ENCODE measurements at regions not wholly inside any gene's neighbourhood (a gene's known extent, or its start where the extent isn't known, plus 50 kb on each side); places are given as distances from the start of the nearest gene placed in this dataset.

DNA sequence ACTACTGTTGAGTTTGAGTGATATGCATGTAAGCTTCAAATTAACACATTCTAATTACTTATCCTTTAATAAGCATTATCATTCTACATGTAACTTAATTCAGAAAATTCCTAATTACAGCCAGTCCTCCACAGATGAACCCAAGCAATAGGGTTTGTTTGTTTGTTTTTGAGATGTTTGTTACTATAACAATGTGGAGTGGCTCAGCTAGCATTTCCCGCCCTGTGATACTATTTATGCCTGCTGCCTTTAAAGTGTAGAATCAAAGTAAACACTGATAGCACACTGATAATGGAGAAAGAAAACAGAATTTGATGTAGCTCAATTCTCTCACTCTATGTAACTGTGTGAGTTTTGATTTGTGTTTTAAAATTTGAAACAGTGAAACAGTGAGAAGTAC is 105.1 kb upstream of the IGF1R start:
- TF ChIP-seq, protein P1, sequence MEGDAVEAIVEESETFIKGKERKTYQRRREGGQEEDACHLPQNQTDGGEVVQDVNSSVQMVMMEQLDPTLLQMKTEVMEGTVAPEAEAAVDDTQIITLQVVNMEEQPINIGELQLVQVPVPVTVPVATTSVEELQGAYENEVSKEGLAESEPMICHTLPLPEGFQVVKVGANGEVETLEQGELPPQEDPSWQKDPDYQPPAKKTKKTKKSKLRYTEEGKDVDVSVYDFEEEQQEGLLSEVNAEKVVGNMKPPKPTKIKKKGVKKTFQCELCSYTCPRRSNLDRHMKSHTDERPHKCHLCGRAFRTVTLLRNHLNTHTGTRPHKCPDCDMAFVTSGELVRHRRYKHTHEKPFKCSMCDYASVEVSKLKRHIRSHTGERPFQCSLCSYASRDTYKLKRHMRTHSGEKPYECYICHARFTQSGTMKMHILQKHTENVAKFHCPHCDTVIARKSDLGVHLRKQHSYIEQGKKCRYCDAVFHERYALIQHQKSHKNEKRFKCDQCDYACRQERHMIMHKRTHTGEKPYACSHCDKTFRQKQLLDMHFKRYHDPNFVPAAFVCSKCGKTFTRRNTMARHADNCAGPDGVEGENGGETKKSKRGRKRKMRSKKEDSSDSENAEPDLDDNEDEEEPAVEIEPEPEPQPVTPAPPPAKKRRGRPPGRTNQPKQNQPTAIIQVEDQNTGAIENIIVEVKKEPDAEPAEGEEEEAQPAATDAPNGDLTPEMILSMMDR (IDR thresholded peaks at IDR 0.05; ENCODE audit: low read length) = no peak
- TF ChIP-seq EZH2 (IDR thresholded peaks at IDR 0.05; ENCODE audit: borderline replicate concordance, low read length) = no peak
- Histone ChIP-seq H3K9ac (ENCODE audit: low read length) (no peak overlapping the region), H3K79me2 (ENCODE audit: insufficient read depth, low read length) (no peaks in the 10 kb centered on the region), H3K4me2 (ENCODE audit: low read length) (no peak overlapping the region), H3K4me3 (ENCODE audit: low read depth, low read length, poor library complexity, severe bottlenecking) (no peak overlapping the region), H3K9me3 (ENCODE audit: low read length) (no peaks in the 10 kb centered on the region), H2AFZ (ENCODE audit: low read length) (no peak overlapping the region), H3K36me3 (ENCODE audit: insufficient read depth, low read length) (no peaks in the 10 kb centered on the region), H3K4me1 (ENCODE audit: insufficient read depth, low read length, severe bottlenecking) (no peaks in the 10 kb centered on the region), H3K9me2 (ENCODE audit: low read depth, low read length) (no peaks in the 10 kb centered on the region), H3K27ac (ENCODE audit: low read depth, low read length, poor library complexity, severe bottlenecking) (no peak overlapping the region), H3K27me3 (ENCODE audit: insufficient read depth, low read length) (no peaks in the 10 kb centered on the region; the same call in 1 of the 2 replicates), H4K20me1 (ENCODE audit: insufficient read depth, low read length) (no peaks in the 10 kb centered on the region), H3F3A (ENCODE audit: insufficient read depth, low read length) (no peaks in the 10 kb centered on the region)

DNA sequence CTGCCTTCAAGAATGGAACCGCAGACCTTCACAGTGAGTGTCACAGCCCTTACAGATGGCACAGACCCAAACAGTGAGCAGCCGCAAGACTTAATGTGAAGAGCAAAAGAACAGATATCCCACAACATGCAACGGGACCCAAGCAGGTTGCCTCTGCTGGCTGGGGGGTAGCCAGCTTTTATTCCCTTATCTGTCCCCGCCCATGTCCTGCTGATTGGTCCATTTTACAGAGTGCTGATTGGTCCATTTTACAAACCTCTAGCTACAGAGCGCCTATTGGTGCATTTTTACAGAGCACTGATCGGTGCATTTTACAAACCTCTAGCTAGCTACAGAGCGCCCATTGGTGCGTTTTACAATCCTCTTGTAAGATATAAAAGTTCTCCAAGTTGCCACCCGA is 102.0 kb upstream of the IGF1R start:
- no peak overlapping the region for H2AFZ ChIP-seq (ENCODE audit: low read length)
- H3K4me3 ChIP-seq (ENCODE audit: low read depth, low read length, poor library complexity, severe bottlenecking) = no peak overlapping the region
- H3F3A ChIP-seq (ENCODE audit: insufficient read depth, low read length) = no peaks in the 10 kb centered on the region
- no peaks in the 10 kb centered on the region for H3K9me3 ChIP-seq (ENCODE audit: low read length)
- no peaks in the 10 kb centered on the region for H3K79me2 ChIP-seq (ENCODE audit: insufficient read depth, low read length)
- H3K36me3 ChIP-seq (ENCODE audit: insufficient read depth, low read length) = no peaks in the 10 kb centered on the region
- no peak for TF ChIP-seq EZH2 (IDR thresholded peaks at IDR 0.05; ENCODE audit: borderline replicate concordance, low read length)
- TF ChIP-seq, protein P1 (IDR thresholded peaks at IDR 0.05; ENCODE audit: low read length) = no peak
- no peaks in the 10 kb centered on the region for H3K4me1 ChIP-seq (ENCODE audit: insufficient read depth, low read length, severe bottlenecking)
- no peak overlapping the region for H3K9ac ChIP-seq (ENCODE audit: low read length)
- H3K27ac ChIP-seq (ENCODE audit: low read depth, low read length, poor library complexity, severe bottlenecking) = no peak overlapping the region
- H3K4me2 ChIP-seq (ENCODE audit: low read length) = no peak overlapping the region
- H4K20me1 ChIP-seq (ENCODE audit: insufficient read depth, low read length) = no peaks in the 10 kb centered on the region
- H3K9me2 ChIP-seq (ENCODE audit: low read depth, low read length) = no peaks in the 10 kb centered on the region
- no peaks in the 10 kb centered on the region for H3K27me3 ChIP-seq (ENCODE audit: insufficient read depth, low read length)

DNA sequence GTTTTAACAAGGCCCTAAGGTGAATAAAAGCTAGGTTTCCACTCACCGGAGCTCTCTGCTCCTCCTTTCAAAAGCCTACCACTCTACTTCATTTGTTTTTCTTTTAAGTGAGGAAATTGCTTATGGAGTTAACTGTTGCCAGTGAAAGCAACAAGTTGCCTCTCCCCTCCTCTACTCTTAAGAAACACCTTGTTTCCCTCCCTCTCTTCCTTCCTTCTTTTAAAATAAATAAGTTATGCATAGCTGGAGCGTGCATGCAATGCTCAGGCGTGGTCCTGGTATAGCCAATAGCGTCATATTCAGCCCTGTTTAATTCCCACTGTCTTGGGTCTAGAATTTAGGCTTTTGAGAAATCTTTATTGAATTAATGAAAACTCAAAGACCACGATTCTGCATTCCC is 101.1 kb upstream of the IGF1R start:
- Histone ChIP-seq H3K4me1 (ENCODE audit: insufficient read depth, low read length, severe bottlenecking) (no peaks in the 10 kb centered on the region), H3F3A (ENCODE audit: insufficient read depth, low read length) (no peaks in the 10 kb centered on the region), H4K20me1 (ENCODE audit: insufficient read depth, low read length) (no peaks in the 10 kb centered on the region), H3K9ac (ENCODE audit: low read length) (no peak overlapping the region), H3K4me2 (ENCODE audit: low read length) (no peak overlapping the region), H3K9me3 (ENCODE audit: low read length) (no peaks in the 10 kb centered on the region), H3K27ac (ENCODE audit: low read depth, low read length, poor library complexity, severe bottlenecking) (no peak overlapping the region), H3K36me3 (ENCODE audit: insufficient read depth, low read length) (no peaks in the 10 kb centered on the region), H3K4me3 (ENCODE audit: low read depth, low read length, poor library complexity, severe bottlenecking) (no peak overlapping the region), H3K27me3 (ENCODE audit: insufficient read depth, low read length) (no peaks in the 10 kb centered on the region), H2AFZ (ENCODE audit: low read length) (no peak overlapping the region), H3K9me2 (ENCODE audit: low read depth, low read length) (no peaks in the 10 kb centered on the region), H3K79me2 (ENCODE audit: insufficient read depth, low read length) (no peaks in the 10 kb centered on the region)
- TF ChIP-seq EZH2 (IDR thresholded peaks at IDR 0.05; ENCODE audit: borderline replicate concordance, low read length) = no peak
- TF ChIP-seq, protein P1 (IDR thresholded peaks at IDR 0.05; ENCODE audit: low read length) = no peak
